Neural progenitor cell (in vitro differentiated cells): ENCODE measurements at regions not wholly inside any gene's neighbourhood (a gene's known extent, or its start where the extent isn't known, plus 50 kb on each side); places are given as distances from the start of the nearest gene placed in this dataset.

ENCODE experiments used
- EZH2 ChIP-seq: fragments of 200-600 bp; sonication (generic); IDR thresholded peaks from 2 replicates; pipeline ENCODE4 v1.6.1; 2017; ENCODE audit warnings: antibody characterized with exemption, mild to moderate bottlenecking, moderate library complexity
- EZH2phosphoT487 ChIP-seq: fragments of 200-600 bp; sonication (generic); IDR thresholded peaks from 2 replicates; pipeline ENCODE4 v1.6.1; 2017; ENCODE audit warnings: antibody characterized with exemption
- TF ChIP-seq, protein P1 (sequence below): fragments of 200-600 bp; sonication (generic); IDR thresholded peaks from 2 replicates; pipeline ENCODE4 v1.5.1; 2017; ENCODE audit warnings: antibody characterized with exemption, mild to moderate bottlenecking

DNA sequence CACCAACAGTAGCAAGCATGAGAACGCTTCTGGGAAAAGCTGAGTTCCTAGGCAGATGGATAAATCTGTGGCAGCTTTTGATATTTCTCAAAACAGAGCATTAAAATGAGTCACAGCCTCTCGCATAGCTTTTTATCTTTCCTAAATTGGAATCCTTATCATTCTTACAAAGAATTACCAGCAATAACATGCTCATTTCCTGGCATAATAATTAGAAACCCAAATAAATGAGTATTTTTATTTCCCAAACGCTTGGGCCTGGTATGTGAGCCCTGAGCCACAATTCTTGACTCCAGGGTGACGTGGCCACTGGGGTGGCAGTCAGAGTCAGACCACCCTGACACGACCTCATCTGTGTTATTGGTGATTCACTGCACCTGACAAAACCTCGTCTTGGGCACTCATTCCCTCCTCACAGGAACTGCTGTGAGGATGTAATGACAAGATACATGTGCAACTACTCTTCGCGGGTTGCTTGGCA, 210.7 kb downstream of the ARL4C start:
- TF ChIP-seq, protein P1, sequence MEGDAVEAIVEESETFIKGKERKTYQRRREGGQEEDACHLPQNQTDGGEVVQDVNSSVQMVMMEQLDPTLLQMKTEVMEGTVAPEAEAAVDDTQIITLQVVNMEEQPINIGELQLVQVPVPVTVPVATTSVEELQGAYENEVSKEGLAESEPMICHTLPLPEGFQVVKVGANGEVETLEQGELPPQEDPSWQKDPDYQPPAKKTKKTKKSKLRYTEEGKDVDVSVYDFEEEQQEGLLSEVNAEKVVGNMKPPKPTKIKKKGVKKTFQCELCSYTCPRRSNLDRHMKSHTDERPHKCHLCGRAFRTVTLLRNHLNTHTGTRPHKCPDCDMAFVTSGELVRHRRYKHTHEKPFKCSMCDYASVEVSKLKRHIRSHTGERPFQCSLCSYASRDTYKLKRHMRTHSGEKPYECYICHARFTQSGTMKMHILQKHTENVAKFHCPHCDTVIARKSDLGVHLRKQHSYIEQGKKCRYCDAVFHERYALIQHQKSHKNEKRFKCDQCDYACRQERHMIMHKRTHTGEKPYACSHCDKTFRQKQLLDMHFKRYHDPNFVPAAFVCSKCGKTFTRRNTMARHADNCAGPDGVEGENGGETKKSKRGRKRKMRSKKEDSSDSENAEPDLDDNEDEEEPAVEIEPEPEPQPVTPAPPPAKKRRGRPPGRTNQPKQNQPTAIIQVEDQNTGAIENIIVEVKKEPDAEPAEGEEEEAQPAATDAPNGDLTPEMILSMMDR = no peak
- TF ChIP-seq EZH2 = no peak
- TF ChIP-seq EZH2phosphoT487 = no peak
